NCI-H2196 (cell line): ENCODE measurements at regions not wholly inside any gene's neighbourhood (a gene's known extent, or its start where the extent isn't known, plus 50 kb on each side); places are given as distances from the start of the nearest gene placed in this dataset.
A peak's percentile ranks its signal among the peaks of the same experiment; 100 is the strongest.

Experiments
- DNase-seq: peaks from one replicate; lab custom pipeline; 2025; ENCODE audit not compliant: unreplicated experiment; lab: John Stamatoyannopoulos, UW

DNA sequence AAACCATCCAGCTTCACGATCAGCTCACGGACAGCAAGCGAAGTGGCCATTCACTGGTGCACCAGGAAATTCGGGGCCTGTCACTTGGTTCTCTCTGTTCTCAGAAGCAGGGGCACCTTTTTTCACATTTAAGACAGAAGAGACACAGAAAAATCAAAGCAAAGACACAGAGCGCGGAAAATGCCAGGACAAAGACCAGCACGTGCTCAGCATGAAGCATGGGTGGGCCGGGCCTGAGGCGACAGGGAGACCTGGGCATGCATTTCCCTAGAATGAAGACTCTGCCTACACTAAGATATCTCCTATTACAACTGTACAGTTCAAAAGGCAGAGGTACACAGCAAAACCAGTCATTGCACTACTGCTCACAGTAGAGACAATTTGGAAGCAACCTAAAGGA, 117.4 kb upstream of the ID2 start:
- DNase-seq, result no peak

- DNase-seq, result no peak
These were observed 116.3 kb upstream of the ID2 start for GRCh38 chr2:8565399-8566154.

DNA sequence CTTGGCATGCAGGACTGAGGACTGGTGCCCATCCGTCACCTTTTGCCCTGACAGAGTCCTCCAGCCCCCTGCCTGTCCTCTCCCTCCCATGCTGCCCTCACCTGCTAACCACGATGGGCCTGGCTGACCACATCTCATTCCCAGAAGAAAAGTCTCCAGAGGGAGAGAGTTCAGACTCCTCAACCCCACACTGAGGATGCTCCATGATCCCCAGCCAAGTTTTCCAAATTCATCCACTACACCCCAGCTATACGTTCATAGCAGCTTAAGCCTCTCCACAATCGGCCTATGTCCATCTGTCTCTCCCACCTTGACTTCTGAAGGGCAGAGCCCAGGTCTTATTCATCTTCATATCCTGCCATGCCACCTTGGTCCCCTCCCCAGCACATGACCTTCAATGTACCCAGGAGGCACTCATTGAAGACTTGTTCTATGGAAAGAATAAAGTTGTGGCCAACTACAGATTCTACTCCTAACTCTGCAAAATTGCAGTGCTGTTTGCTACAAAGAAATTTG, 115.6 kb upstream of the ID2 start:
- DNase-seq, result no peak

DNA sequence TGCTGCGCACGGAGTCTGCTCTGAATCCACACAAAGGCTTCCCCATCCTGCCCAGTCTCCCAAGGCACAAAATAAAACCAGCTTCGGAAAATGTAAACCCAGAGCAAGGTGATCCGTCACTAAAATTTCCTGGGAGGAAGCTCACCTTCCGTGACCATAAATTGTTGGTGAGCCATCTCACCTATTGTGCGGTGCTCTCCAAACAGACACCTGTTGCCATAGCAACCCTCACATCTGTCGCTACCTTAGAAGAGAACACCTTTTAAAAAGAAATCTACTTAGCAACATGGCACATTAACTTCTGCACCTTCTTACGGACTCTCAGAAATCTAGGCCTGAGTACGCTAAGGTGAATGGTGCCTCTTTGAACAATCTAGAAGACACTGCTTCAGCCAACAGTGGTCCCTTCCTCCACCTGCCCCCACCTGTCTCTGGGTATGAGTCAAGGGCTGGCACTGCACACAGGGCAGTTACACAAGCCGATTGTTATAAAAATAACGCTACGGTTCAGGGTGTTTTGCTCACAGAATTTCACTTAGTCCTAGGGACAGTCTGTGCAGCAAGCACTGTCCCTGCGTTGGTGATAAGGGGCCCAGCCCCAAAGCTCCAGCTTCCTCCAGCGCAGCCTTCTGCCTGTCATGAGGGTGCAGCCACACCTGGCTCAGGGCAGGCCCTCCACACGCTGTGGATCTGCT, 114.9 kb upstream of the ID2 start:
- peak; percentile 82 for DNase-seq

DNA sequence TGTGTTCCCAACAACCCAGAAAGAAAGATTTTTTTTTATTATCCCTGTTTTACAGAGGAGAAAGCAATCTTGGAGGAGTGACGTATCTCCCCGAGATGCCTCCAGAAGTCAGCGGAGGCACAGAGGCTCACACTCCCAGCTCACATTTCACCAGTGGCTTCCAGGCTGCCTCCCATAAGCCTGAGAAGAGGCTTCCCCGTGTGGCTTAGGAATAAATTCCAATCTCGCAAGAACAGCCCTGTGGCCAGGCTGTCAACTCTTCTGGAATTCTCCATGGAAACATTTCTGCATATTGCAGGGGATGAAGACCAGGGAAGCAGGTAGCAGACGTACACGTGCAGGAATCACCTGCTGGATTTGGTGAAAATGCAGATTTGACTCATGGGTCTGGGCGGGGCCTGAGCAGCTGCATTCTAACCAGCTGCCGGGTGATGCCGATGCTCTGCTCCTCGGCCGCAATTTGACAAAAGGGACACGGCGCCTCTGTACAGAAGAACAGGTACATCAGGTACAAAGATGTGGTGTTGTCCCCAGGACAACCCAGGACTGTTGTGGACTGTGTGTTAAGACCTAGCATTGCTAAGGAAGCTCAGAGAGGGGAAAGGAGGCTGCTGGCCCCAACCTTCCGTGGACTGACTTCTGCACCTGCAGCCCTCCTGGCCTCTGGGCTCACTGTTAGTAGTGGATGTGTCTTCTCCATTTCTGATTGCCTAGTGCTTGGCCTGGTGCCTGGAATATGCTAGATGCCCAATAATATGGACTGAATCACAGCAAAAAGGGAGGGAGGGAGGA, 114.2 kb upstream of the ID2 start:
- DNase-seq, result peak; percentile 44

- no peak for DNase-seq
These were observed 113.1 kb upstream of the ID2 start for GRCh38 chr2:8568543-8569302.

- no peak for DNase-seq
These were observed 112.4 kb upstream of the ID2 start for GRCh38 chr2:8569332-8569930.

DNA sequence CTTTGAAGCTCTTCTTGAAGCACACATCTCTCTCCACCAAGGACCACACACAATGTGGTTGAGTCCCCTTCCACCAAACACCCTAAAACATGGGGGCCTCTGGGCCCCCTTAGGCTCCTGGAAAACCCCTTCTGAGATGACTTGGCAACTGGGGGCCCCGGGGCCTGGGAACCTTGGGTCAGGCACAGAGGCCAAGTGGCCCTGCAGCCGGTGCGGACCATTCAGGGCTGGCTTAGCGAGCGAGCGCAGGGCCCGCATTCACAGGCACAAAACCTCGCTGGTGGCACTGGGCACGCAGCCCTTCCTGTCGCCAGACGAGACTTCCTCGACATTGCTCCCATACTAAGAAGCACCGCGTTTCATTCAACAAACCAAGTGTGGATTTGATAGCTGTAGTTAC, 111.2 kb upstream of the ID2 start:
- DNase-seq, result no peak

- DNase-seq, result no peak
These were observed 110.5 kb upstream of the ID2 start for GRCh38 chr2:8571301-8571791.

DNA sequence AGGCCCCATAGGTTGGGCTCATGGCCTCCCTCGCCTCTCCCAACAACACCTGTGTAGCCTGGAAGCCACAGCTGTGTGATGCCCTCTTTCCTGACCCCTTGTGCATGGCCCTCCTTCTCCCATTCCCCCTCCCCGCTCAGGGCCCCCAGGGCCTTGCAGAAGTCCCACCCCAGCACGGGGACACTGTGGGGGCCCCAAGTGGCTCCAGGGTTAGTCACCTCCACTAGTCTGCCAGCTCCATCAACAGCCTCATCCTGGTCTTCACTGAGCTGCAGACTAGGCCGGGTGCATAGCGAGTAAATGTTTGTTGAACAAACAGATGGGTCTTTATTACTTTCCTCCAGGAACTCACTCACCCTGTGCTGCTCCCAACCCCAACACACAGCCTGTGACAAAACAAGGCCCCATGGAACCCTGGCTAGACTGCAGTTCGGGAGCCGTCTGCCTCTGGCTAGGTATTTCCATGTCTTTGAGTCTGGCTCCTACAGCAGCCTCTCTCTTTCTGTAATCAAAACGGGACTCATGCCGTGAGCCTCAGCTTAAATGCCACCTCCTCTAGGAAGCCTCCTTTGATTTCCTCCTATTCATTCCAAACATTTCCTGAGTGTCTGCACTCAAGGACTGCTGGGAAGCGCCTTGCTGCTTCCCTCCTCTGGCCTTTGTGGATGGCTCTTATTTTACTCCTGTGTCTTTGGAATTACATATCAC, 109.9 kb upstream of the ID2 start:
- no peak for DNase-seq

DNA sequence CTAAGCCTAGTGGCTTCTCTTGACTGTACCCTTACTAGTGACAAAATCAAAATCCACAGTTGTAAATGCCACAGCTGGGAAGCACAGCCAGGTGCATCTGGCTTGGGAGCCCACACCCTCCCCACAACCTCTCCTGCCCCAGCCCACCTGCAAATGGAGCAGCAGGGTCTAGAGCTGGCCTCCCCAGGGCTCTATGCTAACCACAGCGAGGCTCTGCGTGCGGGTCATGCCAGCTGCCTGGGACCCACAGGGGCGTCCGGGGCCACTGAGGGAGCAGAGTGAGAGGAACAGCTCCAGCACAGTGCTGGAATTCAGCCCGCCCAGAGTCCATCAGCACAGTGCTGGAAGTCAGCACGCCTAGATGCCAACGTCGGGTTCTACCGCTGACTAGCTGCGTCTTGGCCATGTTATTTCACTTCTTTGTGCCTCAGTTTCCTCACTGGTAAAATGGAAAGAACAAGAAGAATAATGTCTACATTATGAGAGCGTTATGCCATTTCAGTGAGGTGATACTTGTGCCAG, 109.1 kb upstream of the ID2 start:
- no peak for DNase-seq

- DNase-seq, result peak; percentile 92
These were observed 108.5 kb upstream of the ID2 start for GRCh38 chr2:8573234-8573941.

- no peak for DNase-seq
These were observed 108.0 kb upstream of the ID2 start for GRCh38 chr2:8573942-8574195.

- no peak for DNase-seq
These were observed 107.4 kb upstream of the ID2 start for GRCh38 chr2:8574196-8575037.

DNA sequence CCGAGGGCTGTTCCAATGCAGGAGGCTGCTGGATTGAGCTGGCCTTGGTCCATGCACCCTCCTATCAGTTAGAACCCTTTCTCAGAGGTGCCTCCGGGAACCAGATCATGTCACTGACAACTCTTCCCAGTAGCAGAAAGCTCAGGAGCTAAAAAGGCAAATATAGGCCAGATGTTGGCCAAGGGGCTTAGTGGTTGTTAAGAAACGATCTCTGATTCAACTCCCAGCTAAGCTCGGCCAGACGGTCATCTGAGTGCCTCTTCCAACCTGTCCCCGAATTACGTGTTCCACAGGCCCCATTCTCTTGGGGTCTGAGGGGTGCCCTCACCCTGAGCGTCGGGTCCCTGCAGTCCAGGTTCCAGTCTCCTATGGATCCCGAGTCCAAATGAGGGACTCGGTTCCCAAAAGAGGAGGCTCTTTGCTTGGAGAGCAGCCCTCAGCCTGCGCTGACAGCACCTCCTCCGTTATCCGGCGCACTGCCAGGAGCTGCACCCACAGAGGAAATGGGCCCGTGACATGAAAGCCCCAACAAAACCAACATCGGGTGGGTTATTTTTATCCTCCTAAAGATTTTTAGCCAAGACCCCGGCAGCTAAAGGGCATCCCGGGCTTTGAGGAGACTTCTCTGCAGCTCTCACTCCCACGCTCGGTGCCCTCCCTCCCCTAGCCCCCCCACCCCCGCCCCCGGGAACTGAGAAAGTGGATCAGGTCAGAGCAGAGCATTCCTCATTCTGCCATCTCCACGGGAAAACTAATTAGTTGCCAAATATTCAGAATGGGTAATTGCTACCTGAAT, 106.6 kb upstream of the ID2 start:
- no peak for DNase-seq

DNA sequence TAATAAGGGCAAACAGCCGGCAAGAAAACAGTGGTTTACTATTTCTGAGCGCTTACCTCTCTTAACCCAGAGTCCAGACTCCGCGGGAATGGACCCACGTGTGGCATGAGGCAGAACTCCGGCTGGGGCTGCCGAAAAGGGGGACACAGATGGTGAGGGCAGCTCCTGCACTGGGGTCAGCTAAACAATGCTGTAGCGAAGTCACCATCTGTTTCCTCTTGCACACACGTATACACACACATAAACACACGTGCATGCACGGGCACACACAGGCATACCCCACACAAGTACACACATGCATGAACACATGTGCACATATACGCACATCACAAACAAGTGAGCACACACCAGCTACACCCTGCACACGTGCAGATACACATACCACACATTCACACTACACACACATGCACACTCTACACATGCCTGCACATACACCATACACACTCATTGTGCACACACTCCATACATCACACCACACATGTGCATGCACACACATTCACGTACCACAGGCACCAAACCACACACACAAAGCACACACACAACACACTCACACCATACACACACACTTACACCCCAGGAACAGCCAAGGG, 105.9 kb upstream of the ID2 start:
- DNase-seq, result no peak

GRCh38 chr2:8576525-8577167, 105.2 kb upstream of the ID2 start:
- no peak for DNase-seq
